ENCODE measurements at regions not wholly inside any gene's neighbourhood (a gene's known extent, or its start where the extent isn't known, plus 50 kb on each side); places are given as distances from the start of the nearest gene placed in this dataset.

DNA sequence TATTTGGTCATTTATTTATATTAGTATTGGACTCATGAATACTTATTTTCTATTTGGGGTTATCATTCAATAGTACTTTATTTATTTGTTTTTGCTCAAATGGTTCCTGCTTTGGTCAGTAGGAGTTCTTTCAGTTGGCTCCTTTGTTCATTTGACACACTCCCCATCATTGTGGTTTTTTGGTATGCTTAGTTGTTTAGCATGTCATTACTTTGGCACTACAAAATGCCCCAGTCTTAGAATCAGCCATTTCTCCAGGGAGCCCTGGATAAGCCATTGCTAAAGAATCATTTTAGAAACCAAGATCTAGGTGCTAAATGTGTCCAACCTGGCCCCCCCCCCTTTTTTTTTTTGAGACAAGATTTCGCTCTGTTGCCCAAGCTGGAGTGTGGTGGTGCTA lies 61.7 kb upstream of the MRPS6 start:
- Histone ChIP-seq H3K9me3 (no peaks in the 10 kb centered on the region), H3K4me1 (no peaks in the 10 kb centered on the region), H3K4me3 (no peak overlapping the region), H3K36me3 (no peaks in the 10 kb centered on the region), H3K27ac (no peak overlapping the region), H3K27me3 (no peaks in the 10 kb centered on the region)
- no peak for DNase-seq
- TF ChIP-seq, protein P1, sequence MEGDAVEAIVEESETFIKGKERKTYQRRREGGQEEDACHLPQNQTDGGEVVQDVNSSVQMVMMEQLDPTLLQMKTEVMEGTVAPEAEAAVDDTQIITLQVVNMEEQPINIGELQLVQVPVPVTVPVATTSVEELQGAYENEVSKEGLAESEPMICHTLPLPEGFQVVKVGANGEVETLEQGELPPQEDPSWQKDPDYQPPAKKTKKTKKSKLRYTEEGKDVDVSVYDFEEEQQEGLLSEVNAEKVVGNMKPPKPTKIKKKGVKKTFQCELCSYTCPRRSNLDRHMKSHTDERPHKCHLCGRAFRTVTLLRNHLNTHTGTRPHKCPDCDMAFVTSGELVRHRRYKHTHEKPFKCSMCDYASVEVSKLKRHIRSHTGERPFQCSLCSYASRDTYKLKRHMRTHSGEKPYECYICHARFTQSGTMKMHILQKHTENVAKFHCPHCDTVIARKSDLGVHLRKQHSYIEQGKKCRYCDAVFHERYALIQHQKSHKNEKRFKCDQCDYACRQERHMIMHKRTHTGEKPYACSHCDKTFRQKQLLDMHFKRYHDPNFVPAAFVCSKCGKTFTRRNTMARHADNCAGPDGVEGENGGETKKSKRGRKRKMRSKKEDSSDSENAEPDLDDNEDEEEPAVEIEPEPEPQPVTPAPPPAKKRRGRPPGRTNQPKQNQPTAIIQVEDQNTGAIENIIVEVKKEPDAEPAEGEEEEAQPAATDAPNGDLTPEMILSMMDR (IDR thresholded peaks at IDR 0.05), result no peak
- no peak for TF ChIP-seq POLR2A (IDR thresholded peaks at IDR 0.05)
- intact Hi-C loops (cut with DNase I; ENCODE audit: low total_unique reads), result no loop called here

DNA sequence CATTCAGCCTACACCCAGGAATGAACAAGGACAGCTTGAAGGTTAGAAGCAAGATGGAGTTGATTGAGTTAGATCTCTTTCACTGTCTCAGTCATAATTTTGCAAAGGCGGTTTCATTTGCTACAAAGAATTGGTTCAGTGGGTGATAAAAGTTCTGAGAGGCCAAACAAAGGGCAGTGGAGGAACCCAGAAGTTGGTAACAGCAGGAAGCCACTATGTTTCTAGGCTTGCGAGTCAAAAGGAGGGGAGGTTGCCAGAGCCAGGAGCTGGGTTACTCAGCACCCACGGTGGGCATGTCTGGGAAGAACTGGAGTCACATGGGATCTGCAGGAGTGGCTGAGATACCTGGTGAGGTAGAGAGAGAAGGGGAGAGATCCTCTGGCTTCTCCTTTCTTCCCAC lies 64.2 kb upstream of the MRPS6 start:
- Histone ChIP-seq H3K27ac (no peak overlapping the region), H3K4me1 (no peaks in the 10 kb centered on the region), H3K9me3 (no peaks in the 10 kb centered on the region), H3K27me3 (no peaks in the 10 kb centered on the region), H3K36me3 (no peaks in the 10 kb centered on the region), H3K4me3 (no peak overlapping the region)
- intact Hi-C loops (cut with DNase I; ENCODE audit: low total_unique reads), result no loop called here
- no peak for DNase-seq
- TF ChIP-seq, protein P1 (IDR thresholded peaks at IDR 0.05), result no peak
- no peak for TF ChIP-seq POLR2A (IDR thresholded peaks at IDR 0.05)

DNA sequence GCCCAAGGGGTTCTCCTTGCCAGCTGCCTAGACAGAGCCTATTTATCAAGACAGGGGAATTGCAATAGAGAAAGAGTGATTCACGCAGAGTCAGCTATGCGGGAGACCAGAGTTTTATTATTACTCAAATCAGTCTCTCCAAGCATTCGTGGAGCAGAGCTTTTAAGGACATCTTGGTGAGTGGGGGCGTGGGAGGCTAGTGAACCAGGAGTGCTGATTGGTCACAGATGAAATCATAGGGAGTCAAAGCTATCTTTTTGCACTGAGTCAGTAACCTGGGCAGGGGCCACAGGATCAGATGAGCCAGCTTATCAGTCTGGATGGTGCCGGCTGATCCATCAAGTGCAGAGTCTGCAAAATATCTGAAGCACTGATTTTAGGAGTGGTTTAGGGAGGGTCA lies 64.8 kb upstream of the MRPS6 start:
- Histone ChIP-seq H3K27me3 (no peaks in the 10 kb centered on the region), H3K27ac (no peak overlapping the region), H3K4me1 (no peaks in the 10 kb centered on the region), H3K9me3 (no peaks in the 10 kb centered on the region), H3K4me3 (no peak overlapping the region), H3K36me3 (no peaks in the 10 kb centered on the region)
- DNase-seq, result no peak
- intact Hi-C loops (cut with DNase I; ENCODE audit: low total_unique reads), result no loop called here
- TF ChIP-seq POLR2A (IDR thresholded peaks at IDR 0.05), result no peak
- TF ChIP-seq, protein P1 (IDR thresholded peaks at IDR 0.05), result no peak

DNA sequence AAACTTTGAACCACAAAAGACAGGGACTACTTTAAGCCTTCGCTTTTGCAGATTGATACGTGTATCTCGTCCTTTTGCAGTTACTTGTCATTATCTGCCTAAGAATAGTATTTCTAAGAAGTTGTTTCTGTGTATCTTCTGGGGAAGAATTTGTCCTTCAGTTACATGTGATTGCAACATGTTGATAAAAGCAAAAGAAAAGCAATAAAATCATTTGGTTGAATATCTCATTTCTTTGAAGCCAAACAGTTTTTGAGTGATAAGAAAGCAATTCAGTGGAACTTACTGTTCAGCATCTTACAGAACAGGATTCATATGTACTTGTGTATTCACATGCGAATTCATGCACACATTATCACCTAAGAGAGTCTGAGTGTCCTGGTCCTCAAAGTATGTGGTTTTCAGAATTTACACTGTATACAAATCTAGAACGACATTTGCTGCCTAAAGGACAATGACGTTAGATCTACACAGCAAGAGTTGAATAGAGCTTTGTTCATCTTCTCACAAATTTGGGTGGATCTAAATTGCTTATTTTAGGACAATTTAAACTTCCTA lies 66.7 kb upstream of the MRPS6 start:
- intact Hi-C loops (cut with DNase I; ENCODE audit: low total_unique reads), result no loop called here
- Histone ChIP-seq H3K4me1 (no peaks in the 10 kb centered on the region), H3K27ac (no peak overlapping the region), H3K27me3 (no peaks in the 10 kb centered on the region), H3K36me3 (no peaks in the 10 kb centered on the region), H3K9me3 (no peaks in the 10 kb centered on the region), H3K4me3 (no peak overlapping the region)
- TF ChIP-seq POLR2A (IDR thresholded peaks at IDR 0.05), result no peak
- TF ChIP-seq, protein P1 (IDR thresholded peaks at IDR 0.05), result no peak
- no peak for DNase-seq

DNA sequence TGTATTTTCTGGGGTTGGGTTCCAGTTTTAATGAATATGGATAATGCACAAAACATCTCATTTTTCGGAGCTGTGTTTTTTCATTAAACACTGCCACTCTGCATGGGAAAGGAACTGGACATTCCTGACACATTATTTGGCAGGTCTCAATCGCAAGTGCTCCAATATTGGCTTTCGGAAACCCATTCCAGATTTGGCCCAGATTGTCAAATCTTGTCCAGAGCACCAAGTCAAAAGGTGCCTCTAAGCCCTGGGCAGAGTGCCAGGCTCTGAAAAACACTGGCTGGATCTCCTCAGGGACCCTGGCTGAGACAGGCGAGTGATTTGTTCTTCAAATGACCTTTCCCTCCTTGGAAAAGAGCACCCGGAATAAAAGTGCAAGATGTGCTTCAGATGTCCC lies 68.4 kb upstream of the MRPS6 start:
- H3K27ac ChIP-seq, result peak overlapping the region; percentile 53 to 59
- DNase-seq, result peak; percentile 22 to 35
- H3K4me1 ChIP-seq, result no peaks in the 10 kb centered on the region
- no peaks in the 10 kb centered on the region for H3K36me3 ChIP-seq
- no peaks in the 10 kb centered on the region for H3K27me3 ChIP-seq
- intact Hi-C loops (cut with DNase I; ENCODE audit: low total_unique reads), result no loop called here
- H3K4me3 ChIP-seq, result no peak overlapping the region
- TF ChIP-seq, protein P1 (IDR thresholded peaks at IDR 0.05), result no peak
- no peak for TF ChIP-seq POLR2A (IDR thresholded peaks at IDR 0.05)
- H3K9me3 ChIP-seq, result no peaks in the 10 kb centered on the region
